DOHH2 (cell line): ENCODE measurements at regions not wholly inside any gene's neighbourhood (a gene's known extent, or its start where the extent isn't known, plus 50 kb on each side); places are given as distances from the start of the nearest gene placed in this dataset.

Experiments
- EZH2phosphoT487 ChIP-seq: fragments of 200-600 bp; sonication (generic); IDR thresholded peaks from 2 replicates; pipeline ENCODE4 v1.6.1; 2017; ENCODE audit warnings: borderline replicate concordance, mild to moderate bottlenecking, antibody characterized with exemption, low read length, moderate library complexity, mixed read lengths
- TF ChIP-seq, protein P1 (sequence below): fragments of 200-600 bp; sonication (generic); IDR thresholded peaks from one replicate; pipeline ENCODE4 v1.5.1; 2014; ENCODE audit warnings: antibody characterized with exemption, mild to moderate bottlenecking, low read depth, low read length; ENCODE audit not compliant: poor library complexity, severe bottlenecking

DNA sequence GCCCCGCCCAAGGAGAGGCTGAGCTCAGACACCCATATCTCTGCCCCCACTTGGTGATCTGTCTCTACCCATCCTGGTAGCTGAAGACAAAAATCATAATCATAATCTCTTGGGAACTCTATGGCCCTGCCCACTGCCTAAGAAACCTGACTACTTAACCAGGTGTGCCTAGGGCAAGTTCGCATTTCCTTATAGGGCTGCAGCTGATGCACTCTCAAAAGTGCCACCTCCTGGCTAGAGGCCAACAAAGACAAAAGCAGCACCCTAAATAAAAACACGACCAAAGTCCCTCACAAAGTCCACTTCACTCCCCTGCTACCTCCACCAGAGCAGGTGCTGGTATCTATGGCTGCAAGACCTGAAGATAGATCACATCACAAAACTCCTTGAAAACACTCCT is 250.4 kb upstream of the SLITRK3 start:
- TF ChIP-seq, protein P1, sequence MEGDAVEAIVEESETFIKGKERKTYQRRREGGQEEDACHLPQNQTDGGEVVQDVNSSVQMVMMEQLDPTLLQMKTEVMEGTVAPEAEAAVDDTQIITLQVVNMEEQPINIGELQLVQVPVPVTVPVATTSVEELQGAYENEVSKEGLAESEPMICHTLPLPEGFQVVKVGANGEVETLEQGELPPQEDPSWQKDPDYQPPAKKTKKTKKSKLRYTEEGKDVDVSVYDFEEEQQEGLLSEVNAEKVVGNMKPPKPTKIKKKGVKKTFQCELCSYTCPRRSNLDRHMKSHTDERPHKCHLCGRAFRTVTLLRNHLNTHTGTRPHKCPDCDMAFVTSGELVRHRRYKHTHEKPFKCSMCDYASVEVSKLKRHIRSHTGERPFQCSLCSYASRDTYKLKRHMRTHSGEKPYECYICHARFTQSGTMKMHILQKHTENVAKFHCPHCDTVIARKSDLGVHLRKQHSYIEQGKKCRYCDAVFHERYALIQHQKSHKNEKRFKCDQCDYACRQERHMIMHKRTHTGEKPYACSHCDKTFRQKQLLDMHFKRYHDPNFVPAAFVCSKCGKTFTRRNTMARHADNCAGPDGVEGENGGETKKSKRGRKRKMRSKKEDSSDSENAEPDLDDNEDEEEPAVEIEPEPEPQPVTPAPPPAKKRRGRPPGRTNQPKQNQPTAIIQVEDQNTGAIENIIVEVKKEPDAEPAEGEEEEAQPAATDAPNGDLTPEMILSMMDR, result no peak
- TF ChIP-seq EZH2phosphoT487, result no peak
